Dendritic cell treated with granulocyte-macrophage colony-stimulating factor and Interleukin-4, amounts not matched to agents 40 ng/mL and 50 ng/mL, for 4 days (primary cell): ENCODE measurements at regions not wholly inside any gene's neighbourhood (a gene's known extent, or its start where the extent isn't known, plus 50 kb on each side); places are given as distances from the start of the nearest gene placed in this dataset.

ENCODE experiments used
- H3K27ac Mint-ChIP-seq: one replicate; pipeline ENCODE4 v1.8.0; 2022; ENCODE audit warnings: mild to moderate bottlenecking, mixed read lengths
- H3K27me3 Mint-ChIP-seq: one replicate; pipeline ENCODE4 v1.8.0; 2022; ENCODE audit warnings: mild to moderate bottlenecking, mixed read lengths
- H3K36me3 Mint-ChIP-seq: one replicate; pipeline ENCODE4 v1.8.0; 2022; ENCODE audit warnings: low read depth, mixed read lengths
- H3K4me1 Mint-ChIP-seq: one replicate; pipeline ENCODE4 v1.8.0; 2022; ENCODE audit warnings: low read depth, mixed read lengths
- H3K4me3 Mint-ChIP-seq: one replicate; pipeline ENCODE4 v1.8.0; 2022; ENCODE audit warnings: mild to moderate bottlenecking, moderate library complexity, mixed read lengths
- H3K9me3 Mint-ChIP-seq: one replicate; pipeline ENCODE4 v1.8.0; 2022; ENCODE audit warnings: mixed read lengths
- intact Hi-C: fragments of 100-400 bp; cut with micrococcal nuclease; formaldehyde crosslinking; loops from one replicate; pipeline ENCODE4 v1.15.0; 2022

DNA sequence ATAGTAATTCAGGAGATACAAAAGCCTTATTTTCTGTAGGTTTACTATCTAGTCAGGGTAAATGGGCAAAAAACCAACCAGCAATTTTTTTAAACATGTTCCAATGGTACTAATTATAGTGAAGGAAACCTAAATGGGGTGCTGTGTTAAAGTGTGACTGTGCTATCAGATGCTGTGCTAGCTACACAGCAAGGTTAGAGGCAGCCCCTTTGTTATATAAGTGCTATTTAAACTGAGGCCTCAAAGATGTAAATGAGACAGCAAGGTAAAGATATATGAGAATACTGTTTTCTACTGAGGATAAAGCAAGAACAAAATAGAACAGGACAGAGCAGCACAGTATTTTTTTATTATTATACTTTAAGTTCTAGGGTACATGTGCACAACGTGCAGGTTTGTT is 305.4 kb upstream of the RGS18 start:
- Mint-ChIP-seq H3K9me3 (no peaks in the 10 kb centered on the region), H3K36me3 (no peaks in the 10 kb centered on the region), H3K4me3 (no peak overlapping the region), H3K27ac (no peak overlapping the region), H3K27me3 (no peaks in the 10 kb centered on the region), H3K4me1 (no peaks in the 10 kb centered on the region)
- intact Hi-C loops = no loop called here

DNA sequence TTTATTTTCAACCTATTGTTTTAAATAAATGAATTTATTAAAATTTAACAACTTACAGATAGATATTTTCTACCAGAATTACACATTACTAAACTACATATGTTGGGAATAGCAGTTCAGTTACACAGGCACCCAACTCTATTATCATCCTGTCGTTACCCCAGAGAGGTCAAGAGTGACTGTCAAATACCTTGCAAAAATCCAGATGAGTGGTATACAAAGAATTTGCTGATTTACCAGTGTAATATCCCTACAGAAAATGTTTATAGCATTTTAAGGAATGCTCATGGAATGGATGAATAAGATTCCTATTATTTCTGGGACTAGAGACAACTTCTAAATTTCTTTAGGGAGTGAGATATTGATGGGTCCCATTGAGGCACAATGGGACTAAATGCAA is 300.7 kb upstream of the RGS18 start:
- intact Hi-C loops = no loop called here
- Mint-ChIP-seq H3K9me3 (peaks cover 22% of the 10 kb centered on the region), H3K27me3 (no peaks in the 10 kb centered on the region), H3K4me3 (no peak overlapping the region), H3K27ac (no peak overlapping the region), H3K4me1 (no peaks in the 10 kb centered on the region), H3K36me3 (no peaks in the 10 kb centered on the region)

DNA sequence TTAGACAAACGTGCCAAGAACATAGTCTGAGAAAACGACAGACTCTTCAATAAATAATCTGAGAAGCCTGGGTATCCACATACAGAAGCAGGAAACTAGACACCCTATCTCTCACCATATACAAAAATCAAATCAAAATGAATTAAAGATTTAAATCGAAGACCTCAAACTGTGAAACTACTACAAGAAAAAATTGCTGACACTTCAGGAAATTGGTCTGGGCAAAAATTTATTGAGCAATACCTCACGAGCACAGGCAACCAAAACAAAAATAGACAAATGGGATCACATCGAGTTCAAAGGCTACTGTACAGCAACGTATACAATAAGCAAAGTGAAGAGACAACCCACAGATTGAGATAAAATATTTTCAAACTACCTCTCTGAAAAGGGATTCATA is 292.8 kb upstream of the RGS18 start:
- Mint-ChIP-seq H3K27me3 (no peaks in the 10 kb centered on the region), H3K36me3 (no peaks in the 10 kb centered on the region), H3K4me1 (no peaks in the 10 kb centered on the region), H3K9me3 (peaks cover 41% of the 10 kb centered on the region), H3K4me3 (no peak overlapping the region), H3K27ac (no peak overlapping the region)
- intact Hi-C loops = no loop called here

DNA sequence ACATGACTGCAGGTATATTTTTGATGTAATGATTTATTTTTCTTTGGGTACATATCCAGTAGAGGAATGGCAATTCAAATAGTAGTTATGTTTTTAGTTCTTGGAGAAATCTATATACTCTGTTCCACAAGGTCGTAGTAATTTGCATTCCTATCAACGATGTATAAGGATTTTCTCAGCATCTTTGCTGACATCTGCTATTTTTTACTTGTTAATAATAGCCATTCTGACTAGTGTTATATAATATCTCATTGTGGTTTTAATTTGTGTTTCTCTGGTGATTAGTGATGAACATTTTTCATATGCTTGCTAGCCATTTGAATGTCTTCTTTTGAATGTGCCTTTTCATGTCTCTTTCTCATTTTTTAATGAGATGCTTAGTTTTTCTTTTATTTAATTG is 292.1 kb upstream of the RGS18 start:
- Mint-ChIP-seq H3K27ac (no peak overlapping the region), H3K36me3 (no peaks in the 10 kb centered on the region)

DNA sequence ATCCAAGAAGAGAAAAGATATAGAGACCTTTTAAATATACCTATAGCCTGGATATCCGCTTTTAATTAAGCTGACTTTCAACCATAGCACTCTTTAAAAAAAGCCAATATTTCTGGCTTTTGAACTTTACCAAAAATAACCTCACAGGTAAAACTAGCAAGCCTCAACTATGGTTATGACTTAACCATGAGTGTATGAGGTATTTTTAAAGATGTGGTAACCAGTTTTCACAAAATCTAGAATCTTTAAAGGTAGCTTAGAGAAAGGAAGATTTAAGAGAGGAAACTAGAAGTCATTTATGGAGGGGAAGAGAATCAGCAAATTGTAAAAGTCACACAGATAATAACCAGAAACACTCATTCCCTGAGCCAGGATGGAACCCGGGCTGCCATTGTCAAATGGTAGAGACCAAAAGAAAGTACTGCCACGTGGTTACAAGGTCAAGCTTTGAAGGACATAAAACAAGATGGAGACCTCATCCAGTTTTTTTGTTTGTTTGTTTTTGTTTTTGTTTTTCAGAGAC is 288.4 kb upstream of the RGS18 start:
- intact Hi-C loops = no loop called here

More for the DNA sequence above, 292.1 kb upstream of the RGS18 start:
- Mint-ChIP-seq H3K9me3 (peaks cover 36% of the 10 kb centered on the region), H3K4me1 (no peaks in the 10 kb centered on the region), H3K27me3 (no peaks in the 10 kb centered on the region), H3K4me3 (no peak overlapping the region)
- intact Hi-C loops = no loop called here

DNA sequence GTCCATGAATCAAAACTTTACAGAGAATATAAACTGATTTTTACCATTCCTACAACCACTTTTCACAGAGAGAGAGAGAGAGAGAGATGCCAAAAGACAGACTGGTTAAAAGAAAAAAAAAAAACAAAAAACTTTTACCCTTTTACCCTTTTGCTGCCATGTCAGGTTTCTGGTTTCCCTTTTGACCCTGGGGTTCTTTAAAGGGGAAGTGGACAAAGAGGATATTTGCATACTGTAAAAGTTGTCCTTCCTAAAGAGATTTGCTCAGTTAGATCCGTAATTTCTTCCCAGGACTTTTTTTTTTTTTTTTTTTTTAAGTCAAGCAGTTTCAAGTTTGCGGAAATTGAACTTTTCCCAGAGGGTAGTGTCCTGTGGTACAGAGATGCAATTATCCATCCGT is 287.8 kb upstream of the RGS18 start:
- peaks cover 7% of the 10 kb centered on the region for H3K9me3 Mint-ChIP-seq
- no peak overlapping the region for H3K27ac Mint-ChIP-seq
- no peaks in the 10 kb centered on the region for H3K27me3 Mint-ChIP-seq
- no peaks in the 10 kb centered on the region for H3K36me3 Mint-ChIP-seq
- intact Hi-C loops = no loop called here
- H3K4me3 Mint-ChIP-seq = no peak overlapping the region
- no peaks in the 10 kb centered on the region for H3K4me1 Mint-ChIP-seq

More for the DNA sequence above, 288.4 kb upstream of the RGS18 start:
- H3K4me3 Mint-ChIP-seq = no peak overlapping the region
- H3K4me1 Mint-ChIP-seq = no peaks in the 10 kb centered on the region
- H3K27me3 Mint-ChIP-seq = no peaks in the 10 kb centered on the region
- H3K27ac Mint-ChIP-seq = no peak overlapping the region
- no peaks in the 10 kb centered on the region for H3K36me3 Mint-ChIP-seq
- peaks cover 7% of the 10 kb centered on the region for H3K9me3 Mint-ChIP-seq

DNA sequence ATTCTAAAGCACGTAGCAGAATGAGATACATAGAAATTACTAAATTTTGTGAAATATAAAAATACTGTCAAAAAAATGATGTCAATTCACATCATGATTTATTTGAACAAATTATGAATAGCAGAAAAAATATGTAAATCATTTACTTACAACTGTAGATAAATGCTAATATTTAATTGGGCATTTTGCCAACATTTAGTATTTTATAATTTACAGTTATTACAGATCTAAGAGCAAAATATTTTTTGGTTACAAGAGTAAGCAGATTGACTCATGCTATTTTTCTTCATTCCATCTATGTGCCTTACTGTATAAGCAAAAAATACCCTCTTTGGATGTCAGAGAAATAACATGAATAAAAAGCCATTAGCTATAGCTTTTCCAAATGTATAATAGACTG is 282.3 kb upstream of the RGS18 start:
- Mint-ChIP-seq H3K27me3 (no peaks in the 10 kb centered on the region), H3K9me3 (no peaks in the 10 kb centered on the region), H3K27ac (no peak overlapping the region), H3K4me1 (no peaks in the 10 kb centered on the region), H3K36me3 (no peaks in the 10 kb centered on the region), H3K4me3 (no peak overlapping the region)
- intact Hi-C loops = no loop called here

DNA sequence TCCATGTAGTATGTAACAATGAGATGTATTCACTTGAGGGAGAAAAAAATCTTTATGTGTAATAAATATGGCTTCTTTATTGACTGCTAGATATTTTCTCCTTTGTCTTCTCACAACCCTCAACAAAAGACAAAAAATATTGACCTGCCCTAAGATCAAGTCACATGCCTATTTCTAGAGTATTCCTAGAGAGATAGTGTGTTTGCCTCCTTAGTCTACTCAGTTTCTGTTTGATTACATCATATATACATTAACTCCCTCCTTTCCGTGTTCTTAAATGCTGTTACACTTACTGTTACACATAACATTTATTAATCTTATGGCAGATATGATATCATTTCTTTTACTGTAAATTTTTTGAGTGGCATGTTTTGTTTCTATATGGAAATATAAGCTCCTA is 281.6 kb upstream of the RGS18 start:
- Mint-ChIP-seq H3K36me3 (no peaks in the 10 kb centered on the region), H3K27ac (no peak overlapping the region), H3K4me1 (no peaks in the 10 kb centered on the region), H3K4me3 (no peak overlapping the region), H3K27me3 (no peaks in the 10 kb centered on the region), H3K9me3 (no peaks in the 10 kb centered on the region)
- intact Hi-C loops = no loop called here

DNA sequence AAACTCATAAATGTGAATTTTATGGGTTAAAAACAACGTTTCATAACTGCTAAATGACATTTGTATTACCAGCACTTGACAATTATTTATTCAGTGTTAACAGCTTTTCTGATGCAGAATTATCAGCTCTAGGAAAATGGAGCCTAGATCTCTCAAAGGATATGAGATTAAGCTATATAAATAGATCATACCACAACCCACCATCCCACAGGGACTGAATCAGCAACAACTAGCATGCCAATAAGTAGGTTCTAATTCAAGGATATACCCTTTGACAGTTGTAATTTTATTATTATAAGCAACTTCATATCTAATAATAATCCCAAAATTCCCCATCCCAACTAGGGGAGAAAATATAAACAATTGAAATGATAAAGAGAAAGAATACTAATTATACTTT is 275.4 kb upstream of the RGS18 start:
- Mint-ChIP-seq H3K4me3 (no peak overlapping the region), H3K27ac (no peak overlapping the region), H3K4me1 (no peaks in the 10 kb centered on the region), H3K9me3 (no peaks in the 10 kb centered on the region), H3K36me3 (no peaks in the 10 kb centered on the region), H3K27me3 (no peaks in the 10 kb centered on the region)
- intact Hi-C loops = no loop called here

DNA sequence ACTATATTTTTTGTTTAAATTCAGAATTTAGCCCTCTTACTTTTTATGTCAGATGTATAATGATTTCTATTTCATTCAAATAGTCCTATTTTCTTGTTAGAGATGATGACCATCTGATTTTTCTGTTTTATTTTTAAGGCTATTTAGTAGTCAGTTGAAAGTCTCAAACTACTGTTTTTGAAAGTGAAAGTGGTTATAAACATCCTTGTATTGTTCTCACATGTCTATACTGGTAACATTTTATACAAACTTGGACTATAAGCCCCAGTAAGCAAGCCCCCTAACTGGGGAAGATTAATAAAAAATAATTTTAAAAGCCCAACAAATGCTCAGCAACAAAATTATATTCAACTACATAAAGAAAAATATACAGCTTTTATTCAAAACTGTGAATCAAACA is 271.3 kb upstream of the RGS18 start:
- Mint-ChIP-seq H3K27ac (no peak overlapping the region), H3K4me1 (no peaks in the 10 kb centered on the region), H3K27me3 (no peaks in the 10 kb centered on the region), H3K9me3 (peaks cover 1% of the 10 kb centered on the region), H3K4me3 (no peak overlapping the region), H3K36me3 (no peaks in the 10 kb centered on the region)
- intact Hi-C loops = no loop called here

DNA sequence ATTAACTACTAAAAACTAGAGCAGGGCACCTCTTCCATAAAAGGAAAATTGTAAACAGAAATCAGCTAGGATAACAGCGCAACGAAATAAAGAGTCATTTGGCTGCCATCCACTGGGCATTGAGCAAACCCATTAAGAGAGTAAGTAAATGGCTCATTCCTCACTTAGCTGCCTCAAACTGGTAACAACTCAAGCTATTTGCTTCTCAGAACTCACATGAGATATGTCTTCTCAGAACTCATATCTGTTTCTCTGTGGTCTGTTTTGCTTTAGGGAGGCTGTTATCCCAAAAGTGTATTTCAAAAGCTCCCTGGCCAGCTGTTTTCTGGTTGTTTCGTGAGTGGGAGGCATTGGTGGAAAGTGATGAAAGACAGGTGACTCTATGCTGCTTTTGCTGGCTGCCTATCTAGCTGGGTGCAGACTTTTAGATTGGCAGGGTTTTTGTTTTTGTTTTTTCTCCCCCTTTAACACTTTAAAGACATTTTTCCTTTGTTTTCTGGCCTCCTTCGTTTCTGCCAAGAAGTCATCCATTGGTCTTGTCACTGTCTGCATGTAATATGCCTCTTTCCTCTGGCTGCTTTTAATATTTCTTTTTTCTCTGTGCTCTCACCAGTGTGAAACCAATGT is 269.2 kb upstream of the RGS18 start:
- Mint-ChIP-seq H3K9me3 (peaks cover 16% of the 10 kb centered on the region), H3K4me3 (no peak overlapping the region), H3K27me3 (no peaks in the 10 kb centered on the region), H3K27ac (no peak overlapping the region), H3K4me1 (no peaks in the 10 kb centered on the region), H3K36me3 (no peaks in the 10 kb centered on the region)
- intact Hi-C loops = no loop called here

DNA sequence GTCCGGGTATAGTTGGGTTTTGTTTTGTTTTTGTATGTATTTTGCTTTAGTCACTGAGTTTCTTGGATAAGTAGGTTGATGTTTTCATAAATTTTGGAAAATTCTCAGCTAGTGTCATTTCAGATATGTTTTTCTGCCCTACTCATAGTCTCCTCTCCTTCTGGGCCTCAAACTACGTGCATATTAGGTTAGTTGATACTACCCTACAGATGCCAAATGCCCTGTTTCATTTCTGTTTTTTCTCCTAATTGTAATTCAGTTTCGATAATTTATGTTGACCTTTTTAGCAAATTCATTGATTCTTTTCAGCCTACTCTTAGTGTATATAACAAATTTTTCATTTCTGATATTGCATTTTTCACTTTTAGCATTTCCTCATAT is 268.6 kb upstream of the RGS18 start:
- Mint-ChIP-seq H3K4me3 (no peak overlapping the region), H3K36me3 (no peaks in the 10 kb centered on the region), H3K9me3 (peaks cover 16% of the 10 kb centered on the region), H3K4me1 (no peaks in the 10 kb centered on the region), H3K27ac (no peak overlapping the region), H3K27me3 (no peaks in the 10 kb centered on the region)
- intact Hi-C loops = no loop called here

DNA sequence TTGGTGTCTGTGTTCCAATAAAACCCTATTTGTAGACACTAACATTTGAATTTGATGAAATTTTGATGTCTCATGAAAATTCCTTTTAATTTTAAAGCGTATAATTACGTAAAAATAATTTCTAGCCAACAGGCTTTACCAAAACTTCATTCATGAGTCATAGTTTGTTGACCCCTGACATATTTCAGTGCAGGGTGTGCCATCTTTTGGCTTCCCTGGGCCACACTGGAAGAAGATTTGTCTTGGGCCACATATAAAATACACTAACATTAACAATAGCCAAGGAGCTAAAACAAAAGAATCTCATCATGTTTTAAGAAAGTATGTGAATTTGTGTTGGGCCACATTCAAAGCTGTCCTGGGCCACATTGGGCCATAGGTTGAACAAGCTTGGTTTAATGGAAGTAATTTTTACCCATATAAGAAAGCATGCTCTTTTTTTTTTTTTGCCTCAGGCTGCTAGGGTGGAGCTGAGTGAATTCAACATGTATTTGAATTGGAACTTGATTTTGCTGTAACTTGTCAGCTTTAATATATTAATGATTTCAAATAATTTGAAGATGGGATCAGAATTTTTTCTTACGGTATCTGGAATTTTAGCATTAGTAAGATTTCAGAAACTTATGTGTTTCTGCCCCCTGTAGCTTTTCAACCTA is 267.7 kb upstream of the RGS18 start:
- intact Hi-C loops = no loop called here
- Mint-ChIP-seq H3K4me1 (no peaks in the 10 kb centered on the region), H3K9me3 (peaks cover 16% of the 10 kb centered on the region), H3K4me3 (no peak overlapping the region), H3K27me3 (no peaks in the 10 kb centered on the region), H3K36me3 (no peaks in the 10 kb centered on the region), H3K27ac (no peak overlapping the region)

DNA sequence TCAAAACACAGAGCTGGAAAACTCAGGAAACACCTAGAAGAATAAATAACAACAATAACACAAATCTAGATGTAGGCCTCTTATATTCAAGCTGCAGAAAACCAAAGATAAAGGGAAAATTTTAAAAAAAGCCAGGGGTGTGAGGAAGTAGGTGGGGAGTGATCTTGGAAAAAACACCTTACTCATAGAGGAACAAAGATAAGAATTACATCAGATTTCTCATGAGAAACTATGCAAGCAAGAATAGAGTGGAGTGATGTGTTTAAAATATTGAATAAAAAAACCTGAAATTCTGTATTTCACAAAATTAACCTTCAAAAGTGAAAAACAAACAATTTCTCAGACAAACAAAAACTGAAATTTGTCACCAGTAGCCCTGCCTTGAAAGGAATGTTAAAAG is 265.5 kb upstream of the RGS18 start:
- H3K27me3 Mint-ChIP-seq = no peaks in the 10 kb centered on the region
- H3K36me3 Mint-ChIP-seq = no peaks in the 10 kb centered on the region
- no peak overlapping the region for H3K27ac Mint-ChIP-seq
- no peaks in the 10 kb centered on the region for H3K4me1 Mint-ChIP-seq
- H3K4me3 Mint-ChIP-seq = no peak overlapping the region
- intact Hi-C loops = no loop called here
- H3K9me3 Mint-ChIP-seq = peaks cover 16% of the 10 kb centered on the region

DNA sequence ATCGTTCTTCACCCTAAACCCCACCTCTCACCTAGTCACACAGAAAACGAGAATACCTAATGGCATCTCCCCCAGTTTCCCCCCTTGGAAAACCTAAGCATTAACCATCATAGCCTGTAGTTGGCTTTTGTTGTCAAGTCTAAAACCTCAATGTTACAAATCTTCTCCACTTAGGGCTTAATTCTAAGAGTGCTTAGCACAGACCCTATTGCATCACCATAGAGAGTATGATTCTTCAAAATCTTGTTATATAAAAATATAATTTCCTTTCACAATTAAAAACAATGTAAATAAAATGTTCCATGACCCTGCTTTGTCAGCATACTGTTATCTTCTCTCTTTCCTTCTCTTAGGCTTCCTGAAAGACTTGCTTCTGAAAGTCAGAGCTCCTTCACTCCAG is 263.2 kb upstream of the RGS18 start:
- intact Hi-C loops = no loop called here
- peaks cover 16% of the 10 kb centered on the region for H3K9me3 Mint-ChIP-seq
- no peaks in the 10 kb centered on the region for H3K36me3 Mint-ChIP-seq
- H3K4me3 Mint-ChIP-seq = no peak overlapping the region
- no peaks in the 10 kb centered on the region for H3K4me1 Mint-ChIP-seq
- no peak overlapping the region for H3K27ac Mint-ChIP-seq
- no peaks in the 10 kb centered on the region for H3K27me3 Mint-ChIP-seq
